MG63 (cell line): ENCODE measurements at regions not wholly inside any gene's neighbourhood (a gene's known extent, or its start where the extent isn't known, plus 50 kb on each side); places are given as distances from the start of the nearest gene placed in this dataset.

ENCODE experiments used
- DNase-seq: peaks from one replicate; pipeline ENCODE4 v3.0.0-alpha.2; 2020
- H3K27me3 ChIP-seq: fragments of 250-450 bp; sonication (Bioruptor Pico); 2 replicates; pipeline ENCODE4 v1.5.1; 2020; ENCODE audit warnings: mild to moderate bottlenecking, moderate library complexity
- H3K36me3 ChIP-seq: fragments of 250-450 bp; sonication (Bioruptor Pico); 2 replicates; pipeline ENCODE4 v1.5.1; 2020; ENCODE audit warnings: mild to moderate bottlenecking, moderate library complexity
- H3K4me3 ChIP-seq: fragments of 250-450 bp; sonication (Bioruptor Pico); 2 replicates; pipeline ENCODE4 v1.5.1; 2020; ENCODE audit warnings: mild to moderate bottlenecking, moderate library complexity
- H3K9me3 ChIP-seq: fragments of 250-450 bp; sonication (Bioruptor Pico); 2 replicates; pipeline ENCODE4 v1.5.1; 2020; ENCODE audit warnings: mild to moderate bottlenecking, moderate library complexity

GRCh38 chr18:46411191-46411828 is 245.7 kb downstream of the LOXHD1 start:
- H3K27me3 ChIP-seq, result no peaks in the 10 kb centered on the region

DNA sequence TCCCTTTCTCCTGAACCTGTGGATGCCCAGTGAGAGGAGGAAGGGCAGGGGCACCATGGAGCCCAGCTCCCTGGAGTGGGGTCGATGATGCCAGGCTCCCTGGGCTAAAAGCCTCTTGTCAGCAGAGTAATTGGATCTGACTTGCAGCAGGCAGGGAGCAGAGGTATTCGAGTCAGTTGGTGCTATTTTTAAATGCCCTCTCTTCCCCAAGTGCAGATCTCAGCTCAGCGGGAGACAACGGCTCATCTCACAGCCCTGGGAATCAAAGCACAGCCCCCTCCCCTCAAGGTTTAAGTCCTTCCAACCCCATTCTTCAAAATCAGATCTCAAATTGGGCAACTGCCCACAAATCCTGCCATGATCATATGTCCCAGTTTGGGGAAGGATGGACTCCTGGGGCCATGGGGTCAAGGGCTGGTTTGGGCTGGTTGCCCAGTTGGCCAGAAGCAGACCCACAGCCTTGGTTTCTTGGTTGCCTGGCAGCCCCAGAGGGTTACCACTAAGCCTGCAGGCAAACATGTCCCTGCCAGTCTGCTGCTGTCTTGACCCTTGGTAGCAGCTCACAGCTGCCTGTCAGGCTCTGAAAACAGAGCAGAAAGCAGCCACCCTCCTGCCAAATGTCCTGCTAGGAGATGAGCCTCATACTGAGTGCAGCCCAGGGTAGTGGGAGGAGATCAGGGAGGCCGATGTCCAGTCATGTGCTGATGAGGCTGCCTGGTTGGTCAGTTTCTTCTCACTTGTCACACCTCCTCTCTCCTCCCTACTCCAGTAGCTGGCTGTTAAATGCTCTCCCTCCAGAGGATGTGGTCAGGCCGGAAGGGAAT is 244.9 kb downstream of the LOXHD1 start:
- H3K4me3 ChIP-seq, result no peak overlapping the region
- no peaks in the 10 kb centered on the region for H3K27me3 ChIP-seq
- H3K36me3 ChIP-seq, result no peaks in the 10 kb centered on the region
- peak; percentile 95 for DNase-seq
- no peaks in the 10 kb centered on the region for H3K9me3 ChIP-seq

More at GRCh38 chr18:46411191-46411828, 245.7 kb downstream of the LOXHD1 start:
- no peaks in the 10 kb centered on the region for H3K36me3 ChIP-seq
- H3K4me3 ChIP-seq, result no peak overlapping the region
- no peak for DNase-seq
- no peaks in the 10 kb centered on the region for H3K9me3 ChIP-seq

- Histone ChIP-seq H3K36me3 (no peaks in the 10 kb centered on the region), H3K9me3 (no peaks in the 10 kb centered on the region), H3K4me3 (no peak overlapping the region), H3K27me3 (no peaks in the 10 kb centered on the region)
- no peak for DNase-seq
Measured at GRCh38 chr18:46412916-46413315, 244.1 kb downstream of the LOXHD1 start.

DNA sequence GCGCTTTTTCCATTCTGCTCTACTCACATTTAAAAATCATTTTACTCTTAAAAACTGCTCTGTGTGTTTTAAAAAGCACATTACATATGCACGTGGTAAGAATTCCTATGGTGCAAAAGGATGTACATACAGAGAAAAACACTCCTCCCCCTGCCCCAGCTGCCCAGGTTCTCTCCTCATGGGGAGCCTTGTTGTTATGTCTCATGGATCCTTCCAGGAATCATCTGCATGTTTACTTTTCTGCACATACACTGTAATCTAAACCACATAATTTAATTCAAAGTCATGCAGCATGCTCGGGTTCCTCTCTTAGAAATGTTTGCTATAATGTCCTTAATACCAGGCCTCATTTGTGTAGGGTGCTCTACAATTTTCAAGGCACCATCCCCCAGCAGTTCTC is 243.3 kb downstream of the LOXHD1 start:
- H3K27me3 ChIP-seq, result no peaks in the 10 kb centered on the region
- no peak for DNase-seq
- H3K4me3 ChIP-seq, result no peak overlapping the region
- no peaks in the 10 kb centered on the region for H3K36me3 ChIP-seq
- H3K9me3 ChIP-seq, result no peaks in the 10 kb centered on the region

GRCh38 chr18:46414863-46415262 is 242.2 kb downstream of the LOXHD1 start:
- Histone ChIP-seq H3K36me3 (no peaks in the 10 kb centered on the region), H3K9me3 (no peaks in the 10 kb centered on the region), H3K27me3 (no peaks in the 10 kb centered on the region), H3K4me3 (no peak overlapping the region)
- no peak for DNase-seq

DNA sequence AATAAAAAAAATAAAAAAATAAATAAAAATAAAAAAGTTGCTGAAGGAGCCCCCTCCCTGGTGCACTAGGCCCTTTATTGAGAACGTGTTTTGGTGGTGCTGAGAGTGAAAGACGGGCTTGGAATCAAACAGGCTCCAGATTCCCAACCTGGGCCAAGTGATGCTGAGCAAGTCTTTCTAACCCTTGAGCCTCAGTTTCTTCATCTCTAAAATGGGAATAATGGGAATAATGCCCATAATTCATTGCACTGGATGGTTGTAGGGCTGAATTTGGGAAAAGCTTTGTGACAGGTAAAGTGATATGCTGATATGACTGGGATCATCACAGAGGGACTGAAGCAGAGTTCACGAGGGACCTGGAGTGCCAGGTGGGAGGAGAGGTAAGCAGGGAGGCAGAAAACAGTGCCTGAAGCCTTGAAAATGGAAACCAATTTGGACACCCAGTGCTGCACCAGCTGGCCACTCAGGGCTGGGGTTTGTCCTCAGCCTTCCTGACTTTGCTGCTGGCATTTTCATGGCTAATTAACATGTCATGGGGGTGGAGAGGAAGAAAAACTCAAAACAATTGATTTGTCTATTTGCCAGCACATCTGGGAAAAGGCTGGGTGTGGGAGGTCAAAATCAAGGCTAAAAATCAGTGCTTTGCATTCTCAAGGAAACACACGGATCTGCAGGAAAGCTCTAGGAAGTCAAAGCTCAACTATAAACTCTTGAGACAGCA is 241.3 kb downstream of the LOXHD1 start:
- H3K27me3 ChIP-seq, result no peaks in the 10 kb centered on the region
- no peaks in the 10 kb centered on the region for H3K36me3 ChIP-seq
- no peaks in the 10 kb centered on the region for H3K9me3 ChIP-seq

DNA sequence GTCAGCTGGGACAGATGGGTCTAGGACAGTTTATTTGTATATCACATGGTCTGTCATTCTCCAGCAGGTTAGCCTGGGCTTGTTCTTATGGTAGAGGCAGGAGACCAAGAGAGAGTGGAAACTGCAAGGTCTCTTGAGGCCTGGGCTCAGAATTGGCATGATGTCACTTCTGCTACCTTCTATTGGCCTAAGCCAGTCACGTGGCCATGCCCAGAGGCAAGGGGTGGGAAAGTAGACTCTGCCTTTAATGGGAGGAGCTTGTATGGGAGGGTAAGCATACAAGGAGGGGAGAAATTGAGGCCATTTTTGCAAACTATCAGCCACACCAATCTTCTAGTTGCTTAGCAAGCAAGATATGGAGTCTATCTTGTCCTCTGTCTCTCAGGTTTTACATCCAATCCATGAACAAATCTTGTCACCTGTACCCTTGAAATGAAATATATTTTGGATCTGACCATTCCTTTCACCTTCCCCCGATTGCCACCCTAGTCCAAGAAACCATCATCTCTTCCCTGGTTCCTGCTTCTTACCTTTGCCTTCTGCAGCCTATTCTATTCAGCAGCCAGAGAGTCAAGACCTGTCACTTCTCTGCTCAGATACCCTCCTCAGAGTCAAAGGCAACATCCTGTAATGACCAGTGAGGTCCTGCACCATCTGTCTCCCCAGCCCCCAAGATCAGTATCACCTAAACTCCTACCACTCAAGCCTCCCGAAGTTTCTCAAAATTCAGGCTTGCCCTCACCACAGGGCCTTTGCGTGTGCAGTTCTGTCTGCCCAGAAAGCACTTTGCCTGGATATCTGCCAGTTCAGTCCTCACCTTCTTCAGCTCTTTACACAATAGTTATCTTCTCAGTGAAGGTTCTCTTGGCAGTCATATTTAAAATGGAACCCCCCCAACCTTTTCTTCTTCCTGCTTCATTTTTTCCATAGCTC is 240.0 kb downstream of the LOXHD1 start:
- DNase-seq, result no peak
- H3K36me3 ChIP-seq, result no peaks in the 10 kb centered on the region
- H3K4me3 ChIP-seq, result no peak overlapping the region
- H3K27me3 ChIP-seq, result no peaks in the 10 kb centered on the region
- no peaks in the 10 kb centered on the region for H3K9me3 ChIP-seq

More for the DNA sequence above, 241.3 kb downstream of the LOXHD1 start:
- DNase-seq, result no peak
- H3K4me3 ChIP-seq, result no peak overlapping the region

DNA sequence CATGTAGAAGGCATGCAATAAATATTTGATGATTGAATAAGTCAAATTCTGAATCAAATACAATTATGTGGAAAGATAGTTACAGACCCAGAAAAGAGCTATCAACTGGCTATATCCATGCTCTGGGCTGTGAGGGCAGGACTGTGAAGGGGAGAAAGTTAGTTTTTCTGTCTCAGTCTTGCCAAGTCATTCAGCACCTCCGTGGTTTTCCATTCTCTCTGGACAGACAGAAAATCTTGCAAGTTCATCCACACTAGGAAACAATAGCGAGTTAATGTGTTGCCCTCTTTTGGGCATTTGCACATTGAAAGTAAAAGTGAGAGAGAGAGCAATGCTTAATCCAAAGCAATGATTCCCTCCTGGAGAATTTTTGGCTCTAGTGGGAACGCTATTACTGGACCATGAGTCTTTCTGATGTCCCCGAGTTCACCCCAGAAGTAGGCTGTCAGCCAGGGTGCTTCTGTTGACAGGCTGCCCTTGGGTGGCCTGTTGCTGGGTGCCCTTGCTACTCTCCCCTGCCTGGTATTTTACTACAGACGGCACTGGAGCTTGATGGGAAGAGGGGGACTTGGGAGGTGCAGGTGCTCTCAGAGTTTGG is 238.3 kb downstream of the LOXHD1 start:
- H3K27me3 ChIP-seq, result no peaks in the 10 kb centered on the region
- H3K36me3 ChIP-seq, result no peaks in the 10 kb centered on the region
- no peak overlapping the region for H3K4me3 ChIP-seq
- H3K9me3 ChIP-seq, result no peaks in the 10 kb centered on the region
- DNase-seq, result peak; percentile 71

DNA sequence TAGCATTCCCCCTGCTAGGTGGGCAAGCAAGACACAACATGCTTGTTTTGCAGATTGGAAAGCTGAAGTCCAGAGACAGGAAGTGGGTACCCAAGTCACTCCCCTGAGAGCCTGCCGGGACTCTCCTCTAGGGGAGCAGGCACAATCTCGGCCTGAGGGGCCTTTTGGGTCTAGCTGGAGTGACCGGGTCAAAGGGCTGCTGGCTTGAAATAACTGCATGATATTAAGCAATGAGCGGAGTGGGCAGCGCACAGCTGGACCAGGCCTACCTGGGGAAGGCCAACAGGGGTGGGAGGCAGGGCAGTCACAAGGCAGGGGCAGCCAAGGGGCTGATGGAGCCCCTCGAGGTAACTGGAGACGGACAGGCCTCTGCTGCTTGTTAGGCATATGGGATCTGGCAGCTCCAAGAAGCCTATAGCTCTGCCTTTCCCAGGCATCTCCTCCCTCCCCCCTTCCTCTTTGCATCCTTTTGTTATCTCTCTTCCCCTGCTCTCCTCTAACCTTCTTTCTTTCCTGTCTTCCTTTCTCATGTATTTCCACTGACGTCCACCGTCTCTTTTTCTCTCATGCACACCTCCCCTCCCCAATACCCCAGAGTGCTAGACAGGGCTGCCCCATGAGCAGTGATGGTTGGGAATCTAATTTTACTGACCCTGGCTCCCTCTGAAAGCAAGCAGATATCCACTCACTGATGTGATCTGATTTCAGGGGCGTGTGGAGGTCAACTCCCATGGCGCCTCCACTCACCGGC is 237.5 kb downstream of the LOXHD1 start:
- DNase-seq, result no peak
- H3K4me3 ChIP-seq, result no peak overlapping the region

GRCh38 chr18:46421973-46422551 is 235.0 kb downstream of the LOXHD1 start:
- no peak for DNase-seq
- no peaks in the 10 kb centered on the region for H3K36me3 ChIP-seq
- no peak overlapping the region for H3K4me3 ChIP-seq
- H3K9me3 ChIP-seq, result no peaks in the 10 kb centered on the region
- no peaks in the 10 kb centered on the region for H3K27me3 ChIP-seq

More for the DNA sequence above, 237.5 kb downstream of the LOXHD1 start:
- H3K9me3 ChIP-seq, result no peaks in the 10 kb centered on the region
- H3K36me3 ChIP-seq, result no peaks in the 10 kb centered on the region
- H3K27me3 ChIP-seq, result no peaks in the 10 kb centered on the region

DNA sequence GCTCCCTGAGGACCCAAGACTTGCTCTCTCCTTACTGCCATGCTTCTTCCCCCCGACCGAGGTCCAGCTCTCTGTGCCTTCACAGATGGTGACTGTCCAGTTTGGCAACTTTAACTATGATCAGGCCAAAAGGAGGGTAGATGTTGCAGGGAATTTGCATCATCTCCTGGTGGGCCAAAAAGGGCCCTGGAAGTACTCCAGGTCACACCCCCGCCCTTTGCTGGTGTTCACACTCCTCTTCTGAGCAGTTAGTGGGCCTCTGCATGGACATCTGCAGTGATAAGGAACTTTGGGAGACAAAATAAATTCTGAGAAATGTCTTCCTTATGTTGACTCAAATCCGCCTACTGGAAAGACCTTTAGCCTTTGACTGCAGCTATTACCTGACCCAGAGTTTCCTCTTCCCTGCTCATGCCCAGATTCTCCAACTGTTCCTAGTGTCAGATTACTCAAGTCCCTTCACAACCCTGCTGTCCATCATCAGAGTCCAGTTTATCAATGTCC is 234.4 kb downstream of the LOXHD1 start:
- DNase-seq, result peak; percentile 22

GRCh38 chr18:46423226-46423805 is 233.7 kb downstream of the LOXHD1 start:
- no peaks in the 10 kb centered on the region for H3K27me3 ChIP-seq
- no peaks in the 10 kb centered on the region for H3K36me3 ChIP-seq
- no peak for DNase-seq
- no peak overlapping the region for H3K4me3 ChIP-seq
- H3K9me3 ChIP-seq, result no peaks in the 10 kb centered on the region

More for the DNA sequence above, 234.4 kb downstream of the LOXHD1 start:
- Histone ChIP-seq H3K27me3 (no peaks in the 10 kb centered on the region), H3K9me3 (no peaks in the 10 kb centered on the region), H3K4me3 (no peak overlapping the region), H3K36me3 (no peaks in the 10 kb centered on the region)

GRCh38 chr18:46424898-46425297 is 232.1 kb downstream of the LOXHD1 start:
- no peaks in the 10 kb centered on the region for H3K27me3 ChIP-seq
- DNase-seq, result no peak

DNA sequence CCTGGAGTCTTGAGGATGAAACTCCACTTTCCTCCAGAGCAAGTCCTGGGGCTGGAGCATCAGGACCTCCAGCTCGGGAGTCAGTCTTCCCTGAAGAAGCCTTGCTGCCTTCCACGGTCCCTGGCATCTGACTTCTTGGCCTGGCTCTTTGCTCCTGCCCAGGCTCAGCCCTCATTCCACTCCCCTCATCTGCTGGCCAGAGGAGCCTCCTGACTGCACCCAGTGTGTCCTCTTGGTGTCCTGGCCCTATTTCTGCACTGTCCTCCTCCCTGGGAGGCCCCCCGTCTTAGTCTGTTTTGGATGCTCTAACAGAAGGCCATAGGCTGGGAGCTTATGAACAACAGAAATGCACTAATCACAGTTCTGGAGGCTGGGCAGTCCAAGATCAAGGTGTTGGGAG is 231.5 kb downstream of the LOXHD1 start:
- Histone ChIP-seq H3K27me3 (no peaks in the 10 kb centered on the region), H3K36me3 (no peaks in the 10 kb centered on the region), H3K9me3 (no peaks in the 10 kb centered on the region), H3K4me3 (no peak overlapping the region)
- DNase-seq, result no peak

More at GRCh38 chr18:46424898-46425297, 232.1 kb downstream of the LOXHD1 start:
- no peaks in the 10 kb centered on the region for H3K36me3 ChIP-seq
- H3K9me3 ChIP-seq, result no peaks in the 10 kb centered on the region
- no peak overlapping the region for H3K4me3 ChIP-seq
